HG03196 (cell line): ENCODE measurements at regions not wholly inside any gene's neighbourhood (a gene's known extent, or its start where the extent isn't known, plus 50 kb on each side); places are given as distances from the start of the nearest gene placed in this dataset.

Experiments
- ATAC-seq: cut with Tn5 transposase; IDR thresholded peaks from one replicate; pipeline ENCODE4 v1.9.1; 2021; ENCODE audit not compliant: unreplicated experiment

- no peak for ATAC-seq
Observed at GRCh38 chrX:20527558-20528011, 260.9 kb upstream of the RPS6KA3 start.

- no peak for ATAC-seq
Observed at GRCh38 chrX:20527041-20527440, 260.3 kb upstream of the RPS6KA3 start.

DNA sequence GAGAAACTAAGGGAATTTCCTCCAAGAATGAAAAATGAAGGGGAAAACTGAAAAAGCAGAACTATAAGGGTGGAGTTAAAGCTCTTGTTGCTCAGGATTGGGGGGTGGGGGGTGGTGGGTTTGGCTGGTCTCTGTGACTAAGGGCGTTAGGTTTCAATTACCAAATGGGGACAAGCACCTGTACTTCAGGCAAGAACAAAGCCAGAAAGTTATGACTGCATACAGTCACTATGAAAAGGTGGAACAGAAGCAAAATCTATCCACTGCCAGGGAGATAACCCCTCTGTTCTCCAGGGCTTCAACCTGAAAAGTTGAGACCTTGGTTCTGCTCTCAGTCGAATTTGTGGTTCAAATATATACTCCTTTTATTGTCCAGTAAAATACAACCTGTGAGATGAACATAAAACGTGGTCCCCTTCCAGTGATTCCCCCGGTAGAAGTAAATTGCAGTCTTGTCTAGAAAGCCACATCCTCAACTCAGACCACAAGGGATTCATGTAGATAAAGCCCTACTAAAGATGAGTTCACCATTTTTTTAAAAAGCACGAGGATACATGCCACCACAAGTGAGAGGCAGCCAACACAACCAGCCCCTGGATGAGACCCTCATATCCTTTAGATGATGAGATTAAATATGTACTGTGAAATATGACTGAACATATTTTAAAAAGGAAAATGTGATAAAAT lies 257.1 kb upstream of the RPS6KA3 start:
- no peak for ATAC-seq

- no peak for ATAC-seq
Observed at GRCh38 chrX:20522420-20522819, 255.7 kb upstream of the RPS6KA3 start.

DNA sequence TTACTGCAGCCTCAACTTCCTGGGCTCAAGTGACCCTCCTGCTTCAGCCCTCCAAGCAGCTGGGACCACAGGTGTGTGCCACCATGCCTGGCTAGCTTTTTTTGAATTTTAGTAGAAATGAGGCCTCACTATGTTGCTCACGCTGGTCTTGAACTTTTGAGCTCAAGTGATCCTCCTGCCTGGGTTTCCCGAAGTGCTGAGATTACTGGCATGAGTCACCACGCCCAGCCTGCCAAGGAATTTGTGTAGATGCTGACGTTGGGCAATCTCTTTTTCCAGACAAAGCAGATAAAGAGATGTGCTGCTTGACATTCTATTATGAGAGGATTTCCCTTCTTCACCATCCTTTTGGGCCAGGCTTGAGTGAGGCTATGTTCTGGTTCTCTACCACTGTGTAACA lies 254.5 kb upstream of the RPS6KA3 start:
- no peak for ATAC-seq

GRCh38 chrX:20519826-20520225 lies 253.1 kb upstream of the RPS6KA3 start:
- ATAC-seq: no peak

- ATAC-seq: no peak
Observed at GRCh38 chrX:20519146-20519545, 252.4 kb upstream of the RPS6KA3 start.

DNA sequence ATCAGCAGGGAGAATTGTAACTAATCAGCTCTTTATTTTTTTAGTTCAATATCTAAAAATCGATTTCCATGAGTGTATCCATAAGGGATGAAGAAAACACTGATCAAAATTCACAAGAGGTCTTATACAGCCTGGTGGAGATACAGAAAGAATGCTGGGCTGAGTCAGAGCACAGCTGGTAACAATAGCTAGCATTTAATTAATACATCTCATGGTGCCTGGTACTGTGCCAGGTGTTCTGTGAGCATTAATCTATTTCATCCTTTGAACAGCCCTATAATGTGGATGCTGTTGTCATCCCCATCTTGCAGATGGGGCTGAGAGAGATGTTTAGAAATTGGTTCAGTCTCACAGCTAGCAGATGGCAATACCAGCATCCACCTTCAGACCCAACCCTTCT lies 250.9 kb upstream of the RPS6KA3 start:
- no peak for ATAC-seq

DNA sequence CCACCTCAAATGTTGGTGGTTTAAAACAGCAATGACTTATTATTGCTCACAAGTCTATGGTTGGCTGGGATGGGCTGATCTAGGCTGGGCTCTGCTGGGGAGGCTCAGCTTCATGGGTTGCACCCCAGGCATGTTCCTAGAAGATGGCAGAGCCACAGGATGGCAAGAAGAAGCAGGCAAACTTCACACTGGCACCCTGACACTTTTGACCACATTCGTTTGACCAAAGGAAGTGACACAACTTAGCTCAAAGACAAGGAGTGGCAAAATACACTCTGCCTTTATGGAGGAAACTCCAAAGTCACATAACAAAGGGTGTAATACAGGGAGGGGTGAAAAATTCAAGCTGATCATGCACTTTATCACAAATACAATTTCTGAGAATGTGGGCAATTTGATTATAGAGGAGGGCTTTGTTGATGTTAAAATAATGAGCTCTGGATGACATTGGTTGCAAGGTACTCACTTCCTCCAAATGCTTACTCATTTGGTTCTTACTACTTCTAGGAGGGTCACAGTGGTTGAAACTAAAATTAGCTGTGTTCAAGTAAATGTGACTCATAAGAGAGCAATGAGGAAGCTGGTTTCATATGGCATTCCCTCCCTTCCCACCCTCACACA lies 249.2 kb upstream of the RPS6KA3 start:
- peak; percentile 97 for ATAC-seq

GRCh38 chrX:20514358-20514757 lies 247.6 kb upstream of the RPS6KA3 start:
- no peak for ATAC-seq

DNA sequence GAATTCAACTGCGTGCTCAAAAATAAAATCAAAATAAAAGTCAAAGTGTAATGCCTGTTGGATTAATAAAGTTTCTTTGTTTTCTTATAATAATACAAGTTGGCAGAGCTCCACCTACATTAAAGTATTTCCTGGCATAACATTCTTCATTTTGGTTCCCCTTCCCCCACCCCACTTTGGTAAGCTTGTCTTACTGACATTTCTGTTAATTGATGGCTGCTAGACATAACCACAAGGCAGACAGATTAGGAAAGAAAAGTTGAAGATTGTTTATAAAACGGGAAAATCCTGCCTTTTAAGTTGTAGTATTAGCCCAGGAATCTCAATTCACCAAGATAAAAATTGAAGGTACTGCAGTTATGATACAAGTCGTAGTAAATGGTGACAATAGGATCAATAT lies 246.5 kb upstream of the RPS6KA3 start:
- no peak for ATAC-seq

GRCh38 chrX:20511792-20512191 lies 245.1 kb upstream of the RPS6KA3 start:
- no peak for ATAC-seq

DNA sequence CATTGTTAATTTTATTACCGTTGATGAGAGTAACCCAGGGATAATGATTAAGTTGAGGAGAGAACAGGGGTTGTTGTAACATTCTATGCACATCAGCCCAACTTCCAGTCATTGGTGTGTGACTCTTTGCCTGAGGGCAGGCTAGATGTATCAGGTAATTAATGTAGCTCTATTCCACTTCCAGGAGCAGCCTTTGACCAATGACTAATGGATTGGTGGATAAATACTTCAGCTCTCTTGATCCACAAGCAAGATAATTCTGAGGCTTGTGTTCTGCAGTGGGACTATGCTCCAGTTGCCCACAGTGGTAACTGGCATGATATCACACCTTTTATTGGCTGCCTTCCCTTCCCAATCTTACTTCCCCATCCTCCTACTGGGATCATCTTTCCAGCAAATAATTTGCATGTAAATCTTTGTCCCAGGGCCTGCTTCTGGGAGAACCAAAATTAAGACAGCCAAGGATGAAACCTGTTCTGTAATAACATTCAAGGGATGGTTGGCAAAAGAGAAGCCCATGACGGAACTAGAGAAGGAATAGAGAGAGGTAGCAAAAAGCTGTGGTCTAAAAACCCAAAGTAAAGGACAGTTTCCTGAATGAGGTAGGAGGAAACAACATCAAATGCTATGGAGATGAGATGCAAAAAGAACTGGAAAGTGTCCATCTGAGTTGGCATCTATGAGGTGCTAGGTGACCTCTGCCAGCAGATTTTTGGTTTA lies 241.4 kb upstream of the RPS6KA3 start:
- ATAC-seq: no peak

- ATAC-seq: no peak
Observed at GRCh38 chrX:20506739-20507138, 240.0 kb upstream of the RPS6KA3 start.

GRCh38 chrX:20500949-20501348 lies 234.2 kb upstream of the RPS6KA3 start:
- no peak for ATAC-seq

DNA sequence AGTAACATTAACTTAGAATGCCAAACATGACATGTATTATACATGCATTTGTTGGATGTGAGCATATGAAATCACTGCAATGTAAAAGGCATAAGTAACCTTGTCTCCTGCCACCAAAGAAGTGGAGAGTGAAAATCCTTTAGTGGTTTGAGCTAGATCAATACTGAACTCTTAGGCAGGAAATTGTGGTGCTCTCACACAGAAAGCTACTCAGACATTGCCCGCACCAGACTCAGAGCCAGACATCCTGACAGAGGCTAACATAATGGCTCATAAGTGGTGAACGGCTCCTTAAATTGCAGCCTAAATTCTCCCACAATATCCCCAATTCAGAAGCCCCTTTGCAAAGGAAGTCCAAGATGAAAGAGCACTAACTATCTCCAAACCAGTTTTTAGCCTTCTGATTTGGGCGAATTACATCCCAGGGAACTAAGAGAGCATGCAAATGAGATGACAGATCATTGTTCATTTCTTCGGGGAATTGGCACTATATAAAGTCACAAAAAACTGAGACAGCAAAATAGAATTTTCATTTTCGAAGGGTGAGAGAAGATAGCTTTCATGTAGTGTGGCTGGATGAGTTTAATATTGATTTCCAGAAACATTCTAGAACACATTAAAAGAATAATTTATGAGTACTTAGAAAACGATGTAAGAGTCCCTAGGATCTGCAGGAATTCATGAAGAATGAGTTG lies 233.6 kb upstream of the RPS6KA3 start:
- peak; percentile 80 for ATAC-seq

DNA sequence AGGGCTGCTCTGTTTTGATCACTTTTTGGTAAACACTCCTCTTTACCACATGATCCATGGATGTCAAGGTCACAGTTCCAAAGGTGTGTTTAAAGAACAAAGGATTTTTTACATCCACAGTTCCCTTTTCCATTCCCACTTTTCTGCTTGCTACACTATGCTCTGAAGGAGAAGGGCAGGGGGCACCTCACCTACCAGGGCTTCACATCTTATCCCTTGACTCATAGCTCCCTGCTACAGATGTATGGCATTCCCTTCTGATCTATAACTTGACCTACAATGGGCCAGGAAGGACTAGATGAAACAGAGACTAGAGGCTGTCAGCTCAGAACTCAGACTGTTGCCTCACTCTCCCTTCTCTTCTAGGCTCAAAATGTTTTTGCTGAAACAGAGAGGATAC lies 233.1 kb upstream of the RPS6KA3 start:
- ATAC-seq: no peak

- ATAC-seq: no peak
Observed at GRCh38 chrX:20498851-20499635, 232.3 kb upstream of the RPS6KA3 start.

- no peak for ATAC-seq
Observed at GRCh38 chrX:20495575-20495974, 228.9 kb upstream of the RPS6KA3 start.

DNA sequence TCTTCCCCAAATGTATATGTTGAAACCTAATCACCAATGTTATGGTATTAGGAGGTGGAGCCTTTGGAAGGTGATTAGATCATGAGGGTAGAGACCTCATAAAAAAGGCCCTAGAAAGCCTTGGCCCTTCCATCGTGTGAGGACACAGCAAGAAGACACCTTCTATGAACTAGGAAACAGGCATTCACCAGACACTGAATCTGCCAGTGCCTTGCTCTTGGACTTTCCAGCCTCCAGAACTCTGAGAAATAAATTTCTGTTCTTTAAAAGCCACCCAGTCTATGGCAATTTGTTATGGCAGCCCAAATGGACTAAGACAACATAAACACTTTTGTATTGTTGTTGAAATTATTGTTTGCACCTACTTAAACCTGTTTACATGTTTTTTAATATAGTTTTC lies 221.8 kb upstream of the RPS6KA3 start:
- no peak for ATAC-seq

DNA sequence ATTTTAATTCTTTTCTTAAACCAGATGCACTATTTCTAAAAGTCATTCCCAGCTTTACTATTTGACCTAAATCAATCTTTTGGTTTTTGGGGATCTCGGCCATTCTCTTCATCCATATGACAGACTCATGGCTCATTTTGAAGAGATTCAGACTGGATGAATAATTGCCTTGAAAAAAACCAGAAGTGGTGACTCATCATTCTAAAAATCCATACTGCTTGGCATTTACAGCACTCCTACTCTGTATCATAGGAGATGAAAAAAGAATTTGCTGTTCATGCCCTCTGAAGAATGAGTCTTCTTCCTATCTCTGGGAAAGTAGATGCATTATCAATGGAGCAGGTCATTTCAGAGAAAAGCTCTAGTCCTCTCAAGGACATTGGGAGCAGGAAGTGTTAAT lies 220.5 kb upstream of the RPS6KA3 start:
- no peak for ATAC-seq
